Body of pancreas (tissue), 4 donors: ENCODE measurements at regions not wholly inside any gene's neighbourhood (a gene's known extent, or its start where the extent isn't known, plus 50 kb on each side); places are given as distances from the start of the nearest gene placed in this dataset.

Source experiments
- ATAC-seq: fragments of 150-250 bp; one replicate; pipeline ENCODE4 v1.9.1; 2016
- DNase-seq, 4 donors: peaks; one replicate each; pipeline ENCODE4 v3.0.0-alpha.2; 2019
- H3K27ac ChIP-seq, 4 donors: fragments of 200-600 bp; sonication (generic); 1 replicate in 3 of 4; 2 replicates in 1 of 4; pipeline versions ENCODE4 v1.5.1 to v1.6.1; 2016 to 2019; ENCODE audit warnings: mild to moderate bottlenecking in 1 of 4, mixed read lengths in 1 of 4, moderate library complexity in 1 of 4
- H3K27me3 ChIP-seq, 2 donors: fragments of 200-600 bp; sonication (generic); one replicate each; pipeline ENCODE4 v1.6.0; 2016; ENCODE audit warnings: mild to moderate bottlenecking in 1 of 2
- H3K36me3 ChIP-seq, 2 donors: fragments of 200-600 bp; sonication (generic); replicated peaks in 1 of 2; 2 replicates each; pipeline ENCODE4 v1.5.1; 2016; ENCODE audit warnings: low read depth in 2 of 2; ENCODE audit not compliant: insufficient read depth in 1 of 2
- H3K4me1 ChIP-seq: fragments of 200-600 bp; sonication (generic); one replicate; pipeline ENCODE4 v1.6.0; 2016
- H3K4me3 ChIP-seq, 2 donors: fragments of 200-600 bp; sonication (generic); 1 replicate in 1 of 2; 2 replicates in 1 of 2; pipeline ENCODE4 v1.5.1; 2016 to 2019
- H3K9me3 ChIP-seq, 3 donors: fragments of 200-600 bp; sonication (generic); 1 replicate in 2 of 3; 2 replicates in 1 of 3; pipeline ENCODE4 v1.5.1; 2016
- CTCF ChIP-seq, 7 experiments: fragments of 450-650 bp in 4 of 7; fragments of 200-600 bp in 3 of 7; sonication (generic) in 3 of 7; IDR thresholded peaks; one replicate each; pipeline ENCODE4 v1.5.1; 2016 to 2019; ENCODE audit warnings: antibody characterized with exemption in 7 of 7
- POLR2A ChIP-seq, 3 donors: fragments of 450-650 bp; IDR thresholded peaks; one replicate each; pipeline ENCODE4 v1.6.1; 2016; ENCODE audit warnings: antibody characterized with exemption in 3 of 3, mild to moderate bottlenecking in 2 of 3
- WGBS, 2 donors: methylation state at CpG; one replicate each; pipeline ENCODE4 v1.1.5; 2017; 5-methylcytosine and 5-hydroxymethylcytosine counted together
- intact Hi-C: fragments of 100-400 bp; cut with DNase I; formaldehyde crosslinking; loops from one replicate; pipeline ENCODE4 v1.15.1; 2023

- WGBS, 2 donors = 88 to 89% methylated on average over 1 of the region's 1 CpG
- intact Hi-C loops = no loop called here
- Histone ChIP-seq H3K9me3 (no peaks in the 10 kb centered on the region), H3K4me1 (peaks cover 16% of the 10 kb centered on the region), H3K36me3 (no peaks in the 10 kb centered on the region), H3K4me3 (no peak overlapping the region), H3K27me3 (no peaks in the 10 kb centered on the region), H3K27ac (no peak overlapping the region)
- ATAC-seq (no peak), DNase-seq (no peak)
- TF ChIP-seq POLR2A (IDR thresholded peaks at IDR 0.05) (no peak), CTCF (IDR thresholded peaks at IDR 0.05) (no peak)
Measured at GRCh38 chr18:10121028-10121427, 207.2 kb downstream of the VAPA start.

- peak in 2 of 4 donors; percentile 43 to 56 for DNase-seq
- Histone ChIP-seq H3K4me1 (peaks cover 16% of the 10 kb centered on the region), H3K9me3 (no peaks in the 10 kb centered on the region), H3K27ac (peak overlapping the region; percentile 2 to 45 (median 24)), H3K36me3 (no peaks in the 10 kb centered on the region), H3K27me3 (no peaks in the 10 kb centered on the region), H3K4me3 (no peak overlapping the region)
- TF ChIP-seq CTCF (IDR thresholded peaks at IDR 0.05) = no peak
- TF ChIP-seq POLR2A (IDR thresholded peaks at IDR 0.05) = no peak
- intact Hi-C loops = no loop called here
- WGBS, 2 donors = 34 to 37% methylated on average over 9 to 11 of the region's 11 CpGs
- ATAC-seq = peak; percentile 71
Measured at GRCh38 chr18:10121786-10122515, 208.1 kb downstream of the VAPA start.

- Histone ChIP-seq H3K4me1 (peaks cover 16% of the 10 kb centered on the region), H3K27ac (peak overlapping the region; percentile 2 to 45 (median 24)), H3K9me3 (no peaks in the 10 kb centered on the region), H3K27me3 (no peaks in the 10 kb centered on the region), H3K36me3 (no peaks in the 10 kb centered on the region), H3K4me3 (no peak overlapping the region)
- intact Hi-C loops = no loop called here
- DNase-seq (no peak), ATAC-seq (no peak)
- no peak for TF ChIP-seq POLR2A (IDR thresholded peaks at IDR 0.05)
- TF ChIP-seq CTCF (IDR thresholded peaks at IDR 0.05) = no peak
- 83 to 88% methylated on average over 19 of the region's 19 CpGs for WGBS, 2 donors
Measured at GRCh38 chr18:10122988-10123950, 209.5 kb downstream of the VAPA start.

- DNase-seq (no peak), ATAC-seq (no peak)
- H3K36me3 ChIP-seq = no peaks in the 10 kb centered on the region
- no peak overlapping the region for H3K27ac ChIP-seq
- intact Hi-C loops = no loop called here
- 90 to 94% methylated on average over 9 of the region's 9 CpGs for WGBS, 2 donors
- peaks cover 16% of the 10 kb centered on the region for H3K4me1 ChIP-seq
- TF ChIP-seq CTCF (IDR thresholded peaks at IDR 0.05) = no peak
- no peak for TF ChIP-seq POLR2A (IDR thresholded peaks at IDR 0.05)
- H3K4me3 ChIP-seq = no peak overlapping the region
- no peaks in the 10 kb centered on the region for H3K9me3 ChIP-seq
- no peaks in the 10 kb centered on the region for H3K27me3 ChIP-seq
Measured at GRCh38 chr18:10124071-10124470, 210.3 kb downstream of the VAPA start.
